GM06990 (cell line): ENCODE measurements at regions not wholly inside any gene's neighbourhood (a gene's known extent, or its start where the extent isn't known, plus 50 kb on each side); places are given as distances from the start of the nearest gene placed in this dataset.
"Not testable (repeated sequence)": the region's sequence is repeated elsewhere in the genome, so short reads cannot be mapped to it uniquely, and the experiment has no call there.

Source experiments
- DNase-seq: peaks from one replicate; pipeline ENCODE4 v3.0.0-alpha.2; 2011; ENCODE audit not compliant: insufficient read length; ENCODE audit errors: extremely low read depth
- H3K27me3 ChIP-seq: replicated peaks from 2 replicates; pipeline ENCODE4 v1.6.0; 2011; ENCODE audit warnings: low read length; ENCODE audit not compliant: control insufficient read depth, insufficient read depth
- H3K36me3 ChIP-seq: 2 replicates; pipeline ENCODE4 v1.5.1; 2011; ENCODE audit warnings: low read length; ENCODE audit not compliant: control insufficient read depth, insufficient read depth
- H3K4me3 ChIP-seq: replicated peaks from 2 replicates; pipeline ENCODE4 v1.5.1; 2011; ENCODE audit warnings: low read depth, mild to moderate bottlenecking, control low read depth, low read length
- CTCF ChIP-seq: IDR thresholded peaks from 2 replicates; pipeline ENCODE4 v1.5.1; 2011; ENCODE audit warnings: low read length, control low read depth, mild to moderate bottlenecking, inconsistent platforms; ENCODE audit not compliant: insufficient read depth, poor library complexity, severe bottlenecking

- H3K27me3 ChIP-seq: no peaks in the 10 kb centered on the region; the same call in none of the 2 replicates
- TF ChIP-seq CTCF: no peak
- no peaks in the 10 kb centered on the region for H3K36me3 ChIP-seq
- no peak overlapping the region for H3K4me3 ChIP-seq
- no peak for DNase-seq
These were observed 62.2 kb upstream of the LHX5 start for GRCh38 chr12:113533842-113534375.

- no peak for DNase-seq
- Histone ChIP-seq H3K4me3 (no peak overlapping the region), H3K27me3 (no peaks in the 10 kb centered on the region; the same call in none of the 2 replicates), H3K36me3 (no peaks in the 10 kb centered on the region)
- TF ChIP-seq CTCF: no peak
These were observed 60.6 kb upstream of the LHX5 start for GRCh38 chr12:113532292-113532691.

GRCh38 chr12:113531073-113531472 is 59.4 kb upstream of the LHX5 start:
- H3K4me3 ChIP-seq, DNase-seq, H3K27me3 ChIP-seq, H3K36me3 ChIP-seq: not testable (repeated sequence)

GRCh38 chr12:113528606-113529293 is 57.1 kb upstream of the LHX5 start:
- no peak for TF ChIP-seq CTCF
- no peak for DNase-seq
- Histone ChIP-seq H3K36me3 (no peaks in the 10 kb centered on the region), H3K4me3 (no peak overlapping the region), H3K27me3 (no peaks in the 10 kb centered on the region; the same call in none of the 2 replicates)

- no peak for DNase-seq
- no peaks in the 10 kb centered on the region; the same call in none of the 2 replicates for H3K27me3 ChIP-seq
These were observed 53.4 kb upstream of the LHX5 start for GRCh38 chr12:113525066-113525465.

More at GRCh38 chr12:113525066-113525465, 53.4 kb upstream of the LHX5 start:
- no peak overlapping the region for H3K4me3 ChIP-seq
- no peak for TF ChIP-seq CTCF
- no peaks in the 10 kb centered on the region for H3K36me3 ChIP-seq
